ENCODE measurements at regions not wholly inside any gene's neighbourhood (a gene's known extent, or its start where the extent isn't known, plus 50 kb on each side); places are given as distances from the start of the nearest gene placed in this dataset.

GRCh38 chr1:209048941-209049669 is 534.4 kb upstream of the CAMK1G start:
- DNase-seq = no peak

GRCh38 chr1:209051570-209051969 is 531.9 kb upstream of the CAMK1G start:
- no peak for DNase-seq

GRCh38 chr1:209053587-209053986 is 529.9 kb upstream of the CAMK1G start:
- DNase-seq = no peak

GRCh38 chr1:209057083-209057482 is 526.4 kb upstream of the CAMK1G start:
- no peak for DNase-seq

- no peak for DNase-seq
Observed at GRCh38 chr1:209057901-209058300, 525.6 kb upstream of the CAMK1G start.

GRCh38 chr1:209059376-209059775 is 524.1 kb upstream of the CAMK1G start:
- no peak for DNase-seq

- no peak for DNase-seq
Observed at GRCh38 chr1:209059981-209060380, 523.5 kb upstream of the CAMK1G start.

- no peak for DNase-seq
Observed at GRCh38 chr1:209062081-209062620, 521.4 kb upstream of the CAMK1G start.

GRCh38 chr1:209062863-209063262 is 520.7 kb upstream of the CAMK1G start:
- no peak for DNase-seq

GRCh38 chr1:209063767-209064659 is 519.5 kb upstream of the CAMK1G start:
- DNase-seq = no peak

- DNase-seq = no peak
Observed at GRCh38 chr1:209064850-209065706, 518.4 kb upstream of the CAMK1G start.

GRCh38 chr1:209072481-209072880 is 511.0 kb upstream of the CAMK1G start:
- DNase-seq = no peak

GRCh38 chr1:209073879-209074278 is 509.6 kb upstream of the CAMK1G start:
- DNase-seq = no peak

- no peak for DNase-seq
Observed at GRCh38 chr1:209074575-209075250, 508.8 kb upstream of the CAMK1G start.

- no peak for DNase-seq
Observed at GRCh38 chr1:209076688-209077087, 506.8 kb upstream of the CAMK1G start.

- DNase-seq = no peak
Observed at GRCh38 chr1:209080170-209080781, 503.2 kb upstream of the CAMK1G start.

- no peak for DNase-seq
Observed at GRCh38 chr1:209086486-209087192, 496.9 kb upstream of the CAMK1G start.

GRCh38 chr1:209094384-209094783 is 489.1 kb upstream of the CAMK1G start:
- DNase-seq = no peak

GRCh38 chr1:209095627-209096595 is 487.6 kb upstream of the CAMK1G start:
- DNase-seq = no peak

GRCh38 chr1:209100460-209100859 is 483.1 kb upstream of the CAMK1G start:
- no peak for DNase-seq

All from SHP77 treated with DMSO at 0.1 percent for 48 hours (cell line).